Activated CD4-positive, alpha-beta T cell treated with anti-CD3 and anti-CD28 coated beads for 36 hours (primary cell): ENCODE measurements at regions not wholly inside any gene's neighbourhood (a gene's known extent, or its start where the extent isn't known, plus 50 kb on each side); places are given as distances from the start of the nearest gene placed in this dataset.

Experiments used
- ATAC-seq: fragments of 200-7000 bp; cut with Tn5 transposase; one replicate; pipeline ENCODE4 v1.10.0; 2021; ENCODE audit warnings: mild to moderate bottlenecking, moderate library complexity
- CTCF ChIA-PET: fragments of 350-600 bp; sonication (Branson Sonifier 250); formaldehyde crosslinking; loops from one replicate; lab custom pipeline; 2021; ENCODE audit warnings: antibody characterized with exemption; lab: Charles Lee
- POLR2A ChIA-PET: fragments of 350-600 bp; sonication (Branson Sonifier 250); formaldehyde crosslinking; loops from one replicate; lab custom pipeline; 2021; ENCODE audit warnings: antibody characterized with exemption, inconsistent platforms; lab: Charles Lee
- DNase-seq: peaks from one replicate; pipeline ENCODE4 v3.0.0-alpha.2; 2020
- H3K27ac Mint-ChIP-seq: one replicate; pipeline ENCODE4 v1.8.0; 2021; ENCODE audit warnings: mixed read lengths
- H3K27me3 Mint-ChIP-seq: one replicate; pipeline ENCODE4 v1.8.0; 2021; ENCODE audit warnings: mixed read lengths
- H3K36me3 Mint-ChIP-seq: one replicate; pipeline ENCODE4 v1.8.0; 2021; ENCODE audit warnings: low read depth, mixed read lengths
- H3K4me1 Mint-ChIP-seq: one replicate; pipeline ENCODE4 v1.8.0; 2021; ENCODE audit warnings: mixed read lengths
- H3K4me3 Mint-ChIP-seq: one replicate; pipeline ENCODE4 v1.8.0; 2021; ENCODE audit warnings: mild to moderate bottlenecking, moderate library complexity, mixed read lengths
- H3K9me3 Mint-ChIP-seq: one replicate; pipeline ENCODE4 v1.8.0; 2021; ENCODE audit warnings: low read depth, mixed read lengths
- intact Hi-C, 2 experiments: fragments of 100-400 bp; cut with DNase I in 1 of 2; cut with micrococcal nuclease in 1 of 2; formaldehyde crosslinking; loops; one replicate each; pipeline versions ENCODE4 v1.14.2 to v1.15.1; 2022 to 2024; cut with DNase I, micrococcal nuclease

- ChIA-PET CTCF (no interaction called here), POLR2A (no interaction called here)
- Mint-ChIP-seq H3K27ac (no peak overlapping the region), H3K4me1 (no peaks in the 10 kb centered on the region), H3K4me3 (no peak overlapping the region), H3K9me3 (peaks cover 4% of the 10 kb centered on the region), H3K27me3 (no peaks in the 10 kb centered on the region), H3K36me3 (no peaks in the 10 kb centered on the region)
- intact Hi-C loops: no loop called here
- DNase-seq (no peak), ATAC-seq (no peak)
Measured at GRCh38 chr5:145293716-145294115, 541.4 kb downstream of the PRELID2 start.

GRCh38 chr5:145292278-145292677 lies 542.9 kb downstream of the PRELID2 start:
- DNase-seq: no peak
- no peak overlapping the region for H3K4me3 Mint-ChIP-seq
- H3K4me1 Mint-ChIP-seq: no peaks in the 10 kb centered on the region
- no peak overlapping the region for H3K27ac Mint-ChIP-seq
- ChIA-PET CTCF (no interaction called here), POLR2A (no interaction called here)
- intact Hi-C loops: no loop called here
- H3K36me3 Mint-ChIP-seq: no peaks in the 10 kb centered on the region
- peaks cover 4% of the 10 kb centered on the region for H3K9me3 Mint-ChIP-seq
- no peak for ATAC-seq
- no peaks in the 10 kb centered on the region for H3K27me3 Mint-ChIP-seq

- no peaks in the 10 kb centered on the region for H3K9me3 Mint-ChIP-seq
- ChIA-PET CTCF (no interaction called here), POLR2A (no interaction called here)
- H3K4me3 Mint-ChIP-seq: no peak overlapping the region
- DNase-seq (no peak), ATAC-seq (no peak)
- H3K27me3 Mint-ChIP-seq: no peaks in the 10 kb centered on the region
- no peak overlapping the region for H3K27ac Mint-ChIP-seq
- intact Hi-C loops: no loop called here
- H3K4me1 Mint-ChIP-seq: no peaks in the 10 kb centered on the region
- H3K36me3 Mint-ChIP-seq: no peaks in the 10 kb centered on the region
Measured at GRCh38 chr5:145283141-145283810, 551.9 kb downstream of the PRELID2 start.

GRCh38 chr5:145280806-145281205 lies 554.3 kb downstream of the PRELID2 start:
- CTCF ChIA-PET: no interaction called here
- POLR2A ChIA-PET: no interaction called here
- Mint-ChIP-seq H3K27me3 (no peaks in the 10 kb centered on the region), H3K9me3 (no peaks in the 10 kb centered on the region), H3K4me3 (no peak overlapping the region), H3K4me1 (no peaks in the 10 kb centered on the region), H3K27ac (no peak overlapping the region), H3K36me3 (no peaks in the 10 kb centered on the region)
- ATAC-seq: no peak
- intact Hi-C loops: no loop called here
- DNase-seq: no peak

- CTCF ChIA-PET: no interaction called here
- DNase-seq: no peak
- POLR2A ChIA-PET: no interaction called here
- Mint-ChIP-seq H3K4me1 (no peaks in the 10 kb centered on the region), H3K27me3 (no peaks in the 10 kb centered on the region), H3K36me3 (no peaks in the 10 kb centered on the region), H3K27ac (no peak overlapping the region), H3K4me3 (no peak overlapping the region), H3K9me3 (no peaks in the 10 kb centered on the region)
- ATAC-seq: no peak
- intact Hi-C loops: no loop called here
Measured at GRCh38 chr5:145280214-145280613, 554.9 kb downstream of the PRELID2 start.

- Mint-ChIP-seq H3K27me3 (no peaks in the 10 kb centered on the region), H3K9me3 (peaks cover 7% of the 10 kb centered on the region), H3K36me3 (no peaks in the 10 kb centered on the region), H3K27ac (no peak overlapping the region), H3K4me3 (no peak overlapping the region), H3K4me1 (no peaks in the 10 kb centered on the region)
- intact Hi-C loops: no loop called here
- POLR2A ChIA-PET: no interaction called here
- ATAC-seq (no peak), DNase-seq (no peak)
- CTCF ChIA-PET: no interaction called here
Measured at GRCh38 chr5:145260670-145261069, 574.5 kb downstream of the PRELID2 start.

GRCh38 chr5:145247745-145248040 lies 587.4 kb downstream of the PRELID2 start:
- intact Hi-C loops: no loop called here
- Mint-ChIP-seq H3K4me1 (no peaks in the 10 kb centered on the region), H3K36me3 (no peaks in the 10 kb centered on the region), H3K4me3 (no peak overlapping the region), H3K27me3 (no peaks in the 10 kb centered on the region), H3K9me3 (no peaks in the 10 kb centered on the region), H3K27ac (no peak overlapping the region)
- ChIA-PET POLR2A (no interaction called here), CTCF (no interaction called here)
- ATAC-seq (no peak), DNase-seq (no peak)

GRCh38 chr5:145246961-145247744 lies 588.0 kb downstream of the PRELID2 start:
- H3K4me1 Mint-ChIP-seq: no peaks in the 10 kb centered on the region
- ATAC-seq (no peak), DNase-seq (no peak)
- H3K9me3 Mint-ChIP-seq: no peaks in the 10 kb centered on the region
- no peak overlapping the region for H3K4me3 Mint-ChIP-seq
- H3K27me3 Mint-ChIP-seq: no peaks in the 10 kb centered on the region
- H3K27ac Mint-ChIP-seq: no peak overlapping the region
- ChIA-PET POLR2A (no interaction called here), CTCF (no interaction called here)
- no peaks in the 10 kb centered on the region for H3K36me3 Mint-ChIP-seq
- intact Hi-C loops: no loop called here

GRCh38 chr5:145246379-145246778 lies 588.8 kb downstream of the PRELID2 start:
- no peak overlapping the region for H3K4me3 Mint-ChIP-seq
- POLR2A ChIA-PET: no interaction called here
- no peaks in the 10 kb centered on the region for H3K36me3 Mint-ChIP-seq
- CTCF ChIA-PET: no interaction called here
- no peaks in the 10 kb centered on the region for H3K4me1 Mint-ChIP-seq
- no peak overlapping the region for H3K27ac Mint-ChIP-seq
- intact Hi-C loops: no loop called here
- no peaks in the 10 kb centered on the region for H3K9me3 Mint-ChIP-seq
- ATAC-seq (no peak), DNase-seq (no peak)
- no peaks in the 10 kb centered on the region for H3K27me3 Mint-ChIP-seq

GRCh38 chr5:145245354-145245753 lies 589.8 kb downstream of the PRELID2 start:
- intact Hi-C loops: no loop called here
- POLR2A ChIA-PET: no interaction called here
- DNase-seq: no peak
- Mint-ChIP-seq H3K9me3 (no peaks in the 10 kb centered on the region), H3K27ac (no peak overlapping the region), H3K4me1 (no peaks in the 10 kb centered on the region), H3K36me3 (no peaks in the 10 kb centered on the region), H3K27me3 (no peaks in the 10 kb centered on the region), H3K4me3 (no peak overlapping the region)
- CTCF ChIA-PET: interaction anchor here (0.6 kb wide), 1 partner anchor 304 kb away, joined by 3 read pairs; no protein-coding TSS in a partner anchor
- ATAC-seq: no peak

- intact Hi-C loops: no loop called here
- no peak overlapping the region for H3K4me3 Mint-ChIP-seq
- CTCF ChIA-PET: no interaction called here
- H3K4me1 Mint-ChIP-seq: no peaks in the 10 kb centered on the region
- POLR2A ChIA-PET: no interaction called here
- no peak overlapping the region for H3K27ac Mint-ChIP-seq
- no peak for DNase-seq
- H3K27me3 Mint-ChIP-seq: no peaks in the 10 kb centered on the region
- H3K9me3 Mint-ChIP-seq: no peaks in the 10 kb centered on the region
- no peak for ATAC-seq
- H3K36me3 Mint-ChIP-seq: no peaks in the 10 kb centered on the region
Measured at GRCh38 chr5:145244788-145245187, 590.4 kb downstream of the PRELID2 start.

- CTCF ChIA-PET: no interaction called here
- no peak overlapping the region for H3K4me3 Mint-ChIP-seq
Measured at GRCh38 chr5:145244251-145244650, 590.9 kb downstream of the PRELID2 start.

More at GRCh38 chr5:145244251-145244650, 590.9 kb downstream of the PRELID2 start:
- POLR2A ChIA-PET: no interaction called here
- ATAC-seq: no peak
- Mint-ChIP-seq H3K27me3 (no peaks in the 10 kb centered on the region), H3K36me3 (no peaks in the 10 kb centered on the region), H3K27ac (no peak overlapping the region), H3K4me1 (no peaks in the 10 kb centered on the region), H3K9me3 (no peaks in the 10 kb centered on the region)
- no peak for DNase-seq
- intact Hi-C loops: no loop called here
